SK-N-SH (cell line): ENCODE measurements at regions not wholly inside any gene's neighbourhood (a gene's known extent, or its start where the extent isn't known, plus 50 kb on each side); places are given as distances from the start of the nearest gene placed in this dataset.

ENCODE experiments used
- CTCF ChIA-PET: fragments of 300-600, 350-600 bp; formaldehyde crosslinking; extraction: SDS; loops from one replicate; lab custom pipeline; 2021; lab: Yijun Ruan, JAX
- POLR2A ChIA-PET: fragments of 350-600 bp; sonication (Branson Sonifier 250); formaldehyde crosslinking; extraction: SDS; loops from one replicate; lab custom pipeline; 2020; ENCODE audit warnings: antibody characterized with exemption, inconsistent platforms; lab: Yijun Ruan, JAX
- DNase-seq: peaks from one replicate; pipeline ENCODE4 v3.0.0; 2012
- H2AFZ ChIP-seq: fragments of 200-600 bp; sonication (generic); 2 replicates; pipeline ENCODE4 v1.8.1; 2016; ENCODE audit warnings: antibody characterized with exemption, mild to moderate bottlenecking, low read depth
- H3F3A ChIP-seq: fragments of 200-600 bp; sonication (generic); replicated peaks from 2 replicates; pipeline ENCODE3; 2016; ENCODE audit warnings: antibody characterized with exemption, mild to moderate bottlenecking; ENCODE audit not compliant: insufficient read depth
- H3K27ac ChIP-seq, 2 experiments: fragments of 200-500 bp in 1 of 2; fragments of 200-600 bp in 1 of 2; sonication (Bioruptor generic) in 1 of 2; sonication (generic), shearing (Covaris generic) in 1 of 2; 2 replicates each; pipeline versions ENCODE4 v1.5.1 to v1.6.1; 2014 to 2016; ENCODE audit warnings: low read depth in 2 of 2, inconsistent platforms in 1 of 2, low read length in 1 of 2, mild to moderate bottlenecking in 1 of 2, mixed read lengths in 1 of 2
- H3K27me3 ChIP-seq: fragments of 200-600 bp; sonication (generic), shearing (Covaris generic); 2 replicates; pipeline ENCODE4 v1.6.1; 2016; ENCODE audit warnings: mixed run types; ENCODE audit not compliant: insufficient read depth
- H3K36me3 ChIP-seq, 2 experiments: fragments of 200-500 bp in 1 of 2; fragments of 200-600 bp in 1 of 2; sonication (Bioruptor generic) in 1 of 2; sonication (generic) in 1 of 2; replicated peaks in 1 of 2; 2 replicates each; pipeline versions ENCODE3 to v1.5.1; 2014 to 2016; ENCODE audit warnings: low read length in 1 of 2, mild to moderate bottlenecking in 1 of 2; ENCODE audit not compliant: insufficient read depth in 2 of 2, control insufficient read depth in 1 of 2
- H3K4me1 ChIP-seq, 2 experiments: fragments of 200-500 bp in 1 of 2; fragments of 200-600 bp in 1 of 2; sonication (Bioruptor generic) in 1 of 2; sonication (generic), shearing (Covaris generic) in 1 of 2; 2 replicates each; pipeline versions ENCODE4 v1.5.1 to v1.6.1; 2014 to 2016; ENCODE audit warnings: low read depth in 1 of 2, low read length in 1 of 2, mixed run types in 1 of 2; ENCODE audit not compliant: insufficient read depth in 2 of 2, control insufficient read depth in 1 of 2
- H3K4me2 ChIP-seq: fragments of 200-600 bp; sonication (generic), shearing (Covaris generic); 2 replicates; pipeline ENCODE4 v1.6.1; 2017; ENCODE audit warnings: mixed run types
- H3K4me3 ChIP-seq, 2 experiments: fragments of 200-500 bp in 1 of 2; fragments of 200-600 bp in 1 of 2; sonication (Bioruptor generic) in 1 of 2; sonication (generic), shearing (Covaris generic) in 1 of 2; 2 replicates each; pipeline versions ENCODE4 v1.5.1 to v1.8.1; 2014 to 2016; ENCODE audit warnings: low read depth in 2 of 2, inconsistent platforms in 1 of 2, low read length in 1 of 2, mild to moderate bottlenecking in 1 of 2, mixed read lengths in 1 of 2, moderate library complexity in 1 of 2
- H3K79me2 ChIP-seq: fragments of 200-600 bp; sonication (generic); 2 replicates; pipeline ENCODE4 v1.8.1; 2017; ENCODE audit warnings: mild to moderate bottlenecking; ENCODE audit not compliant: insufficient read depth
- H3K9ac ChIP-seq: fragments of 200-600 bp; sonication (generic); 2 replicates; pipeline ENCODE4 v1.6.1; 2017; ENCODE audit warnings: mixed run types
- H3K9me2 ChIP-seq: fragments of 200-600 bp; sonication (generic); 2 replicates; pipeline ENCODE4 v1.6.1; 2017; ENCODE audit warnings: mixed run types
- H3K9me3 ChIP-seq: fragments of 200-600 bp; sonication (generic); 2 replicates; pipeline ENCODE4 v1.6.1; 2017; ENCODE audit warnings: mixed run types, mild to moderate bottlenecking, moderate library complexity
- H4K20me1 ChIP-seq: fragments of 200-600 bp; sonication (generic); 2 replicates; pipeline ENCODE4 v1.6.1; 2017; ENCODE audit warnings: mild to moderate bottlenecking, mixed run types; ENCODE audit not compliant: insufficient read depth
- CHD2 ChIP-seq: fragments of 150-350 bp; IDR thresholded peaks from 2 replicates; pipeline ENCODE4 v1.6.1; 2018; ENCODE audit warnings: low read length; ENCODE audit not compliant: partially characterized antibody
- CTCF ChIP-seq: fragments of 200-600 bp; sonication (generic); IDR thresholded peaks from 2 replicates; pipeline ENCODE4 v1.6.1; 2017; ENCODE audit warnings: antibody characterized with exemption, mild to moderate bottlenecking, moderate library complexity
- EZH2phosphoT487 ChIP-seq: fragments of 200-600 bp; sonication (generic); IDR thresholded peaks from 2 replicates; pipeline ENCODE4 v1.6.1; 2017; ENCODE audit warnings: low read depth, mixed run types, mild to moderate bottlenecking, antibody characterized with exemption, moderate library complexity, borderline replicate concordance
- FOXJ3 ChIP-seq: sonication (generic); formaldehyde crosslinking; IDR thresholded peaks from 2 replicates; pipeline ENCODE4 v1.5.1; 2020; ENCODE audit warnings: mild to moderate bottlenecking, missing genetic modification reagents
- FOXM1 ChIP-seq: IDR thresholded peaks from 2 replicates; pipeline ENCODE4 v1.4.0; 2012; ENCODE audit warnings: low read depth, mild to moderate bottlenecking
- GATA2 ChIP-seq: sonication (generic); formaldehyde crosslinking; IDR thresholded peaks from 2 replicates; pipeline ENCODE4 v1.5.0; 2020; ENCODE audit warnings: mild to moderate bottlenecking, missing genetic modification reagents
- IRF3 ChIP-seq: fragments of 150-350 bp; IDR thresholded peaks from 2 replicates; pipeline ENCODE4 v1.6.1; 2016; ENCODE audit warnings: mild to moderate bottlenecking, low read depth, low read length
- JUND ChIP-seq: IDR thresholded peaks from 2 replicates; pipeline ENCODE4 v1.4.0; 2012
- MXI1 ChIP-seq: IDR thresholded peaks from 2 replicates; pipeline ENCODE4 v1.6.1; 2012; ENCODE audit warnings: mild to moderate bottlenecking, low read depth, low read length, improper control_type of control experiment
- NFIC ChIP-seq: IDR thresholded peaks from 2 replicates; pipeline ENCODE4 v1.4.0; 2012; ENCODE audit warnings: borderline replicate concordance
- POLR2AphosphoS5 ChIP-seq: IDR thresholded peaks from 2 replicates; pipeline ENCODE4 v1.6.1; 2012; ENCODE audit warnings: low read depth, low read length
- RXRA ChIP-seq: IDR thresholded peaks from 2 replicates; pipeline ENCODE4 v1.4.0; 2012; ENCODE audit warnings: low read depth, mild to moderate bottlenecking, borderline replicate concordance
- SIN3A ChIP-seq: IDR thresholded peaks from 2 replicates; pipeline ENCODE4 v1.6.1; 2012; ENCODE audit warnings: low read depth, mild to moderate bottlenecking, low read length, moderate library complexity, borderline replicate concordance
- SMC3 ChIP-seq: IDR thresholded peaks from 2 replicates; pipeline ENCODE4 v1.6.1; 2012; ENCODE audit warnings: low read depth, low read length, improper control_type of control experiment
- TAF1 ChIP-seq: IDR thresholded peaks from 2 replicates; pipeline ENCODE4 v1.6.1; 2012; ENCODE audit warnings: low read depth, mild to moderate bottlenecking, low read length, moderate library complexity, borderline replicate concordance
- TCF12 ChIP-seq: IDR thresholded peaks from 2 replicates; pipeline ENCODE4 v1.4.0; 2012
- USF1 ChIP-seq: IDR thresholded peaks from 2 replicates; pipeline ENCODE4 v1.4.0; 2012; ENCODE audit warnings: low read depth, borderline replicate concordance
- YY1 ChIP-seq: IDR thresholded peaks from 2 replicates; pipeline ENCODE4 v1.4.0; 2012; ENCODE audit warnings: low read depth, mild to moderate bottlenecking
- WGBS: methylation state at CpG from one replicate; pipeline ENCODE4 v1.1.6; 2017; ENCODE audit warnings: low lambda C conversion rate; 5-methylcytosine and 5-hydroxymethylcytosine counted together
- TF ChIP-seq, protein P1 (sequence below): IDR thresholded peaks from 2 replicates; pipeline ENCODE4; 2012
- TF ChIP-seq, protein P2 (sequence below): fragments of 150-350 bp; IDR thresholded peaks from 2 replicates; pipeline ENCODE4 v1.6.1; 2017; ENCODE audit warnings: antibody characterized with exemption, low read length, low read depth, borderline replicate concordance

- TF ChIP-seq USF1: no peak
- no peak for TF ChIP-seq EZH2phosphoT487
- TF ChIP-seq, protein P1, sequence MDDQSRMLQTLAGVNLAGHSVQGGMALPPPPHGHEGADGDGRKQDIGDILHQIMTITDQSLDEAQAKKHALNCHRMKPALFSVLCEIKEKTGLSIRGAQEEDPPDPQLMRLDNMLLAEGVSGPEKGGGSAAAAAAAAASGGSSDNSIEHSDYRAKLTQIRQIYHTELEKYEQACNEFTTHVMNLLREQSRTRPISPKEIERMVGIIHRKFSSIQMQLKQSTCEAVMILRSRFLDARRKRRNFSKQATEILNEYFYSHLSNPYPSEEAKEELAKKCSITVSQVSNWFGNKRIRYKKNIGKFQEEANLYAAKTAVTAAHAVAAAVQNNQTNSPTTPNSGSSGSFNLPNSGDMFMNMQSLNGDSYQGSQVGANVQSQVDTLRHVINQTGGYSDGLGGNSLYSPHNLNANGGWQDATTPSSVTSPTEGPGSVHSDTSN: no peak
- no peak for TF ChIP-seq CHD2
- no peak for TF ChIP-seq FOXM1
- no peak for TF ChIP-seq POLR2AphosphoS5
- TF ChIP-seq MXI1: no peak
- TF ChIP-seq YY1: no peak
- no peak for TF ChIP-seq IRF3
- TF ChIP-seq, all 33 proteins: peak for 0
Measured at GRCh38 chr18:79589601-79590091, 90.0 kb upstream of the CTDP1 start (continued).

DNA sequence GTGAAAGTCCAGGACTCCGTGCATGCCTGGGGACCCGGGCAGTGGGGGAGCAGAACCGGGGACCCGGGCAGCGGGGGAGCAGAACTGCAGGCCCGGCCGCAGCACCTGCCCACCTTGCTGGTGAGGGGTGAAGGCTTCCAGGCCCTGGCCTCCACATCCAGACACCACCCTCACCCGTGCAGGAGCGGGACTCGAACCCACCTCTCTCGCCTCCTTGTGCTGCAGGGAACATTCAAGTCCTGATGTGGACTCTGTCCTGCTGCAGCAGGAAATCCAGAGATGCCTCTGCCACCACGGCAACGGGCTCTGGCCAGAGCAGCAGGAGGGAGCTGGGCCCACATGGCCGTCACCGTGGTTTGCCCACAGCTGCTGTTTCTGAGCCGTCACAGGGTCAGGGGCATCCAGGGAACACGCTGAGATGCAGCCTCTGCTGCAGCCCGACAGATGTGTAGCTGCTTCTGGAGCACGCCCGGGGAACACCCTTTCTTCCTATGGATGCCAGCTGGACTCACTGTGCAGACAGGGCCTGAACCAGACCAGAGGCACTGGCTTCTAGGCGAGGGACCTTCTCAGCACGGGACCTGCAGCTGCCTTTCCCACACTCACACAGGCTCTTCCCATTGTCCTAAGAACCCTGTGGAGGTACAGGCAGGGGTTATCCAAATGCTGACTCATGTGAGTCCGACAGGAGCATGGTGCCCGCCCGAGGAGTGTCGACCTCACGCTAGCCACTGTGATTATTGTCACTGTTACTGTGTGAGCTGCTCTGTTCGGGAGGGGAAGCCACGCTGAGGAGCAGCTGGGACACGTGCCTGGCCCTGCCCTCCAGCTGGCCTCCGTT is 89.2 kb upstream of the CTDP1 start:
- POLR2A ChIA-PET: no interaction called here
- Histone ChIP-seq H3K36me3 (no peaks in the 10 kb centered on the region), H3K9me3 (no peaks in the 10 kb centered on the region), H3K4me2 (no peak overlapping the region), H3K27me3 (peaks cover 73% of the 10 kb centered on the region), H3K4me3 (no peak overlapping the region), H3K79me2 (no peaks in the 10 kb centered on the region), H3K4me1 (no peaks in the 10 kb centered on the region), H2AFZ (no peak overlapping the region), H4K20me1 (no peaks in the 10 kb centered on the region), H3F3A (no peaks in the 10 kb centered on the region), H3K9ac (no peak overlapping the region), H3K27ac (no peak overlapping the region), H3K9me2 (no peaks in the 10 kb centered on the region)
- no peak for DNase-seq
- TF ChIP-seq GATA2: no peak
- no peak for TF ChIP-seq FOXM1
- TF ChIP-seq USF1: no peak
- TF ChIP-seq FOXJ3 (CRISPR knock-in tag): no peak
- TF ChIP-seq RXRA: no peak
- no peak for TF ChIP-seq JUND
- no peak for TF ChIP-seq NFIC
- TF ChIP-seq SIN3A: no peak
- TF ChIP-seq CHD2: no peak
- TF ChIP-seq, protein P1: no peak
- TF ChIP-seq, protein P2, sequence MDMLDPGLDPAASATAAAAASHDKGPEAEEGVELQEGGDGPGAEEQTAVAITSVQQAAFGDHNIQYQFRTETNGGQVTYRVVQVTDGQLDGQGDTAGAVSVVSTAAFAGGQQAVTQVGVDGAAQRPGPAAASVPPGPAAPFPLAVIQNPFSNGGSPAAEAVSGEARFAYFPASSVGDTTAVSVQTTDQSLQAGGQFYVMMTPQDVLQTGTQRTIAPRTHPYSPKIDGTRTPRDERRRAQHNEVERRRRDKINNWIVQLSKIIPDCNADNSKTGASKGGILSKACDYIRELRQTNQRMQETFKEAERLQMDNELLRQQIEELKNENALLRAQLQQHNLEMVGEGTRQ: no peak
- no peak for TF ChIP-seq TAF1
- TF ChIP-seq CTCF: no peak
- no peak for TF ChIP-seq SMC3
- no peak for TF ChIP-seq TCF12
- CTCF ChIA-PET: interaction anchor here (0.6 kb wide), 1 partner anchor 19 kb away, joined by 3 read pairs; no protein-coding TSS in a partner anchor
- WGBS: 7% methylated on average over 14 of the region's 31 CpGs
